CD14-positive monocyte (primary cell): ENCODE measurements at regions not wholly inside any gene's neighbourhood (a gene's known extent, or its start where the extent isn't known, plus 50 kb on each side); places are given as distances from the start of the nearest gene placed in this dataset.

ENCODE experiments used
- DNase-seq, 3 donors: peaks; one replicate each; pipeline ENCODE4 v3.0.0-alpha.2; 2011 to 2022
- H2AFZ ChIP-seq: 2 replicates; pipeline ENCODE4 v1.6.0; 2012; ENCODE audit warnings: mild to moderate bottlenecking, low read depth, low read length, inconsistent platforms; ENCODE audit not compliant: insufficient read depth, poor library complexity, severe bottlenecking
- H3K27ac ChIP-seq, 2 donors: 1 replicate in 1 of 2; 2 replicates in 1 of 2; pipeline ENCODE4 v1.5.1; 2012 to 2013; ENCODE audit warnings: low read length in 2 of 2, control low read depth in 1 of 2, inconsistent platforms in 1 of 2, low read depth in 1 of 2, mild to moderate bottlenecking in 1 of 2
- H3K27me3 ChIP-seq, 2 donors: one replicate each; pipeline versions ENCODE4 v1.6.0 to v1.6.1; 2011 to 2013; ENCODE audit warnings: low read length in 2 of 2; ENCODE audit not compliant: control insufficient read depth in 2 of 2, insufficient read depth in 2 of 2
- H3K36me3 ChIP-seq, 2 donors: replicated peaks in 1 of 2; 1 replicate in 1 of 2; 2 replicates in 1 of 2; pipeline versions ENCODE4 v1.5.1 to v1.6.1; 2012 to 2013; ENCODE audit warnings: low read length in 2 of 2, control low read depth in 1 of 2, inconsistent platforms in 1 of 2, mild to moderate bottlenecking in 1 of 2; ENCODE audit not compliant: insufficient read depth in 2 of 2, control insufficient read depth in 1 of 2
- H3K4me1 ChIP-seq, 2 donors: 1 replicate in 1 of 2; 2 replicates in 1 of 2; pipeline versions ENCODE4 v1.5.1 to v1.6.1; 2012 to 2013; ENCODE audit warnings: low read length in 2 of 2, control low read depth in 1 of 2, inconsistent platforms in 1 of 2, mild to moderate bottlenecking in 1 of 2, moderate library complexity in 1 of 2; ENCODE audit not compliant: insufficient read depth in 2 of 2, control insufficient read depth in 1 of 2
- H3K4me2 ChIP-seq: replicated peaks from 2 replicates; pipeline ENCODE3; 2012; ENCODE audit warnings: low read length, moderate library complexity, mild to moderate bottlenecking; ENCODE audit not compliant: poor library complexity, severe bottlenecking; ENCODE audit errors: extremely low read depth
- H3K4me3 ChIP-seq, 3 experiments: fragments of 200-600 bp in 1 of 3; sonication (generic) in 1 of 3; replicated peaks in 1 of 3; 1 replicate in 2 of 3; 2 replicates in 1 of 3; pipeline ENCODE4 v1.5.1; 2011 to 2013; ENCODE audit warnings: low read length in 3 of 3, mild to moderate bottlenecking in 3 of 3, control low read depth in 2 of 3, low read depth in 2 of 3, inconsistent platforms in 1 of 3, moderate library complexity in 1 of 3
- H3K79me2 ChIP-seq: 2 replicates; pipeline ENCODE4 v1.6.0; 2012; ENCODE audit warnings: mild to moderate bottlenecking, control low read depth, inconsistent platforms, low read length, moderate library complexity; ENCODE audit not compliant: insufficient read depth
- H3K9ac ChIP-seq: 2 replicates; pipeline ENCODE4 v1.6.0; 2017; ENCODE audit warnings: low read length, mild to moderate bottlenecking; ENCODE audit not compliant: insufficient read depth, poor library complexity, severe bottlenecking
- H3K9me3 ChIP-seq, 2 donors: replicated peaks in 1 of 2; 1 replicate in 1 of 2; 2 replicates in 1 of 2; pipeline versions ENCODE4 v1.5.1 to v1.6.1; 2012 to 2013; ENCODE audit warnings: low read length in 2 of 2, control low read depth in 1 of 2; ENCODE audit not compliant: control insufficient read depth in 1 of 2, insufficient read depth in 1 of 2
- H4K20me1 ChIP-seq: 2 replicates; pipeline ENCODE4 v1.6.0; 2012; ENCODE audit warnings: mild to moderate bottlenecking, low read length, control low read depth, moderate library complexity; ENCODE audit not compliant: insufficient read depth
- H3K27ac Mint-ChIP-seq, 7 donors: one replicate each; pipeline ENCODE4 v1.8.0; 2020; ENCODE audit warnings: mild to moderate bottlenecking in 7 of 7, mixed read lengths in 7 of 7, moderate library complexity in 6 of 7, inconsistent platforms in 2 of 7
- H3K27me3 Mint-ChIP-seq, 3 donors: one replicate each; pipeline ENCODE4 v1.8.0; 2021 to 2022; ENCODE audit warnings: low read depth in 3 of 3, mild to moderate bottlenecking in 3 of 3, mixed read lengths in 3 of 3, moderate library complexity in 3 of 3, inconsistent platforms in 1 of 3
- H3K36me3 Mint-ChIP-seq, 2 donors: one replicate each; pipeline ENCODE4 v1.8.0; 2020; ENCODE audit warnings: mixed read lengths in 2 of 2, inconsistent platforms in 1 of 2, mild to moderate bottlenecking in 1 of 2
- H3K4me1 Mint-ChIP-seq: one replicate; pipeline ENCODE4 v1.8.0; 2020; ENCODE audit warnings: mild to moderate bottlenecking, mixed read lengths
- H3K4me3 Mint-ChIP-seq, 2 donors: one replicate each; pipeline ENCODE4 v1.8.0; 2020; ENCODE audit warnings: mild to moderate bottlenecking in 2 of 2, mixed read lengths in 2 of 2, moderate library complexity in 1 of 2
- H3K9me3 Mint-ChIP-seq, 7 donors: one replicate each; pipeline ENCODE4 v1.8.0; 2020 to 2022; ENCODE audit warnings: mixed read lengths in 7 of 7, mild to moderate bottlenecking in 6 of 7, moderate library complexity in 6 of 7, inconsistent platforms in 2 of 7
- WGBS: methylation state at CpG from one replicate; pipeline ENCODE4 v1.1.5; 2013; ENCODE audit warnings: missing lambda C conversion rate; ENCODE audit not compliant: insufficient coverage; 5-methylcytosine and 5-hydroxymethylcytosine counted together
- intact Hi-C, 2 donors: fragments of 100-400 bp; cut with micrococcal nuclease; formaldehyde crosslinking; loops; one replicate each; pipeline versions ENCODE4 v1.15.0 to v1.15.1; 2023
- TF ChIP-seq, protein P1 (sequence below): fragments of 200-600 bp; IDR thresholded peaks from one replicate; pipeline ENCODE4 v1.8.0; 2022; ENCODE audit warnings: antibody characterized with exemption, mild to moderate bottlenecking

DNA sequence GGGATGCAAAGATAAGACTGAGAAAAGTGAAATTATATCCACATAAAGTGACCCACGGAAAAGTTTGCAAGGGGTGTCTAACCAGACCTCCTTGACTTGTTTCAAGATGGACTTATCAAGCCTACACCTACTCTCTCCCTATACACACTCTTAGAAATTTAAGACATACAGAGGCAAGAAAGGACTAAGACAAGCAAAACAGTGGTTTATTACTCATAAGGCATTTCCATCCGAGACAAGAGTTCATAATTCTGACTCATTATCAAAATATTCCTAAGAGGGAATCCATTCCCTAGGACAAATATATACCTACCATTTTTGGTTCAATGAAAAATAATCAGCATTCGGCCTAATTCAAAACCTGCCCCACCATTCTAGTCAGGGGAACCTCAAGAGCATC lies 232.6 kb upstream of the GPC6 start:
- Mint-ChIP-seq H3K27me3 (peaks cover 0 to 2% (median 0%) of the 10 kb centered on the region in 3 donors), H3K36me3 (no peaks in the 10 kb centered on the region), H3K4me1 (no peaks in the 10 kb centered on the region), H3K27ac (no peak overlapping the region), H3K9me3 (peaks cover 0 to 9% (median 3%) of the 10 kb centered on the region in 7 donors), H3K4me3 (no peak overlapping the region)
- no peak for DNase-seq
- Histone ChIP-seq H3K4me1 (no peaks in the 10 kb centered on the region), H3K4me2 (no peak overlapping the region), H2AFZ (no peak overlapping the region), H3K9me3 (peaks cover 4 to 7% of the 10 kb centered on the region in 2 donors), H3K9ac (no peak overlapping the region), H3K79me2 (no peaks in the 10 kb centered on the region), H3K36me3 (no peaks in the 10 kb centered on the region), H3K27ac (no peak overlapping the region), H4K20me1 (no peaks in the 10 kb centered on the region), H3K4me3 (no peak overlapping the region), H3K27me3 (no peaks in the 10 kb centered on the region)
- intact Hi-C loops: no loop called here
- TF ChIP-seq, protein P1, sequence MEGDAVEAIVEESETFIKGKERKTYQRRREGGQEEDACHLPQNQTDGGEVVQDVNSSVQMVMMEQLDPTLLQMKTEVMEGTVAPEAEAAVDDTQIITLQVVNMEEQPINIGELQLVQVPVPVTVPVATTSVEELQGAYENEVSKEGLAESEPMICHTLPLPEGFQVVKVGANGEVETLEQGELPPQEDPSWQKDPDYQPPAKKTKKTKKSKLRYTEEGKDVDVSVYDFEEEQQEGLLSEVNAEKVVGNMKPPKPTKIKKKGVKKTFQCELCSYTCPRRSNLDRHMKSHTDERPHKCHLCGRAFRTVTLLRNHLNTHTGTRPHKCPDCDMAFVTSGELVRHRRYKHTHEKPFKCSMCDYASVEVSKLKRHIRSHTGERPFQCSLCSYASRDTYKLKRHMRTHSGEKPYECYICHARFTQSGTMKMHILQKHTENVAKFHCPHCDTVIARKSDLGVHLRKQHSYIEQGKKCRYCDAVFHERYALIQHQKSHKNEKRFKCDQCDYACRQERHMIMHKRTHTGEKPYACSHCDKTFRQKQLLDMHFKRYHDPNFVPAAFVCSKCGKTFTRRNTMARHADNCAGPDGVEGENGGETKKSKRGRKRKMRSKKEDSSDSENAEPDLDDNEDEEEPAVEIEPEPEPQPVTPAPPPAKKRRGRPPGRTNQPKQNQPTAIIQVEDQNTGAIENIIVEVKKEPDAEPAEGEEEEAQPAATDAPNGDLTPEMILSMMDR: no peak
- WGBS: 83% methylated on average over 2 of the region's 3 CpGs

DNA sequence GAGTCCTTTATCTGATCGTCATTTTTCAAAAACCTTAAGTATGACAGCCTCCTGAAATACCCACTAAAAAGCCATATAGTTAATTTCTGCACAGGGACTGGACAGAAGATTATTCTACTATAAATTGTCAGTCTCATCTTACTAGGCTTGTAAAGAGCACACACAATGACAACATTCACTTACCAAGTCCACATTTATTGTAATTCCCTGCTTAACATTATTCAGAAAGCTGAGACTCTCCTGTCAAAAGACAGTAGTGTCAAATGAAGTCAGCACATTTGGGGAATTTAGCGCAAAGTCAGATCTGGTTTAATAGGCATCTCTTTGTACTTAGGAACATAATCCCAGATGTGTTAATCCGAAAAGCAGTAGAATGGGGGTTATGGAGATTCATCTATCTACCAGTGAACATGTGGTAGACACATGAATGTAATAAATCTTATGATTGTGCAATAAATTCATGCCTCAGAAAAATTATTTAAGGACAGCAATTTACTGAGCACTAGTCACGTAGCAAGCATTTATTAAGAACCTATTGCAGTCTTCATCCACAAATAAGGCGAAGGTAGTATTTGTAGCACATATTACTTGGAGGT lies 224.6 kb upstream of the GPC6 start:
- Histone ChIP-seq H2AFZ (no peak overlapping the region), H3K27ac (no peak overlapping the region), H3K4me1 (no peaks in the 10 kb centered on the region), H3K79me2 (no peaks in the 10 kb centered on the region), H3K27me3 (no peaks in the 10 kb centered on the region), H3K9ac (no peak overlapping the region), H3K9me3 (peaks cover 22 to 24% of the 10 kb centered on the region in 2 donors), H3K4me2 (no peak overlapping the region), H4K20me1 (no peaks in the 10 kb centered on the region), H3K4me3 (no peak overlapping the region), H3K36me3 (no peaks in the 10 kb centered on the region)
- Mint-ChIP-seq H3K4me3 (no peak overlapping the region), H3K36me3 (no peaks in the 10 kb centered on the region), H3K27me3 (no peaks in the 10 kb centered on the region), H3K9me3 (peaks cover 4 to 14% (median 6%) of the 10 kb centered on the region in 7 donors), H3K4me1 (no peaks in the 10 kb centered on the region), H3K27ac (no peak overlapping the region)
- 100% methylated on average over 1 of the region's 5 CpGs for WGBS
- intact Hi-C loops: no loop called here
- DNase-seq: no peak
- TF ChIP-seq, protein P1: no peak
